ENCODE measurements at regions not wholly inside any gene's neighbourhood (a gene's known extent, or its start where the extent isn't known, plus 50 kb on each side); places are given as distances from the start of the nearest gene placed in this dataset. TPM values are rescaled to one million over a fixed set of nuclear protein-coding genes. Genes with fewer than 3 reads are reported as not detected.

DNA sequence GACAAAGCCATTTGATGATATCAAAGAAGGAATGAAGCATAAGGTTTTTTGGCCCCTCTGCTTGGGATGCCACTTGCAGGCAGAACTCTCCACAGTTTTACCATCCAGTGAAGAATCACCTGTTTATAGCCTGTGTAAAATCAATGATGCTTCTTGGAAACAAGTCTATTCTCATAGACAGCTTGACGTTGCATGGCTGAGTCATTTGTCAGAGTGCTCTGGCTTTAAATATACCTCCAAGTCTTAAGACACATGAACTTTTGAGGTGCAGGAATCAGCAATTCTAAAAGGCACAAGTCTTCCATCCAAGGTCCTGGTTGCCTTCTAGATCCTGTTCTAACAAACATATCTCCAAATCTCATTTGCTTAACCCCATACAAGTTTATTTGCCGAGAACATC is 53.6 kb upstream of the KIRREL3 start:
- H2AFZ ChIP-seq (ENCODE audit: low read depth, low read length) = no peak overlapping the region
- no peak overlapping the region for H3K4me2 ChIP-seq (ENCODE audit: low read length, poor library complexity, severe bottlenecking)
- H2AK5ac ChIP-seq (ENCODE audit: low read length, severe bottlenecking) = no peak overlapping the region
- no peak overlapping the region for H3K18ac ChIP-seq (ENCODE audit: low read depth in 1 of 2, low read length in 2 of 2)
- H3K14ac ChIP-seq (ENCODE audit: low read length in 2 of 2) = no peak overlapping the region
- no peak overlapping the region for H3K4me3 ChIP-seq (ENCODE audit: insufficient read depth in 1 of 2, low read depth in 1 of 2, low read length in 2 of 2)
- no peak overlapping the region for H3K4ac ChIP-seq (ENCODE audit: low read depth in 1 of 2, low read length in 2 of 2)
- DNase-seq = no peak
- no peaks in the 10 kb centered on the region for H3K4me1 ChIP-seq (ENCODE audit: control insufficient read depth, insufficient read depth, low read depth, low read length)
- WGBS = 76% methylated on average over 2 of the region's 2 CpGs
- peaks cover 5 to 16% of the 10 kb centered on the region in 2 experiments for H3K27me3 ChIP-seq (ENCODE audit: control insufficient read depth in 1 of 2, insufficient read depth in 1 of 2, low read length in 2 of 2)
- H2BK15ac ChIP-seq (ENCODE audit: low read depth, poor library complexity, severe bottlenecking) = no peak overlapping the region
- no peak overlapping the region for H4K91ac ChIP-seq (ENCODE audit: low read length)
- H3K23ac ChIP-seq (ENCODE audit: low read length in 2 of 2) = no peak overlapping the region
- H3K79me1 ChIP-seq (replicated peaks; ENCODE audit: low read length, poor library complexity, severe bottlenecking) = no peaks in the 10 kb centered on the region
- H2BK5ac ChIP-seq (ENCODE audit: low read depth, low read length, poor library complexity, severe bottlenecking) = no peak overlapping the region
- H3K9me3 ChIP-seq (ENCODE audit: control insufficient read depth, low read length) = no peaks in the 10 kb centered on the region
- H3K9ac ChIP-seq (ENCODE audit: low read length) = no peak overlapping the region
- H2BK120ac ChIP-seq (ENCODE audit: low read depth, low read length) = no peak overlapping the region
- no peak overlapping the region for H4K8ac ChIP-seq (ENCODE audit: low read length)
- H3K27ac ChIP-seq (ENCODE audit: low read length, poor library complexity, severe bottlenecking) = no peak overlapping the region
- no peaks in the 10 kb centered on the region for H3K36me3 ChIP-seq (ENCODE audit: control insufficient read depth in 1 of 2, insufficient read depth in 2 of 2, low read depth in 1 of 2, low read length in 2 of 2)
- H2BK12ac ChIP-seq (ENCODE audit: low read length in 2 of 2) = no peak overlapping the region

GRCh38 chr11:127052404-127052803 is 51.8 kb upstream of the KIRREL3 start:
- Histone ChIP-seq H2BK15ac (ENCODE audit: low read depth, poor library complexity, severe bottlenecking) (no peak overlapping the region), H3K79me1 (replicated peaks; ENCODE audit: low read length, poor library complexity, severe bottlenecking) (no peaks in the 10 kb centered on the region), H2BK5ac (ENCODE audit: low read depth, low read length, poor library complexity, severe bottlenecking) (no peak overlapping the region), H3K23ac (ENCODE audit: low read length in 2 of 2) (no peak overlapping the region), H2BK120ac (ENCODE audit: low read depth, low read length) (no peak overlapping the region), H4K8ac (ENCODE audit: low read length) (no peak overlapping the region), H3K27me3 (ENCODE audit: control insufficient read depth in 1 of 2, insufficient read depth in 1 of 2, low read length in 2 of 2) (peaks cover 5 to 16% of the 10 kb centered on the region in 2 experiments), H3K9ac (ENCODE audit: low read length) (no peak overlapping the region), H3K36me3 (ENCODE audit: control insufficient read depth in 1 of 2, insufficient read depth in 2 of 2, low read depth in 1 of 2, low read length in 2 of 2) (no peaks in the 10 kb centered on the region), H4K91ac (ENCODE audit: low read length) (no peak overlapping the region), H3K4me1 (ENCODE audit: control insufficient read depth, insufficient read depth, low read depth, low read length) (no peaks in the 10 kb centered on the region), H3K18ac (ENCODE audit: low read depth in 1 of 2, low read length in 2 of 2) (no peak overlapping the region), H3K4me3 (ENCODE audit: insufficient read depth in 1 of 2, low read depth in 1 of 2, low read length in 2 of 2) (no peak overlapping the region), H2BK12ac (ENCODE audit: low read length in 2 of 2) (no peak overlapping the region), H3K4ac (ENCODE audit: low read depth in 1 of 2, low read length in 2 of 2) (no peak overlapping the region), H2AK5ac (ENCODE audit: low read length, severe bottlenecking) (no peak overlapping the region), H2AFZ (ENCODE audit: low read depth, low read length) (no peak overlapping the region), H3K9me3 (ENCODE audit: control insufficient read depth, low read length) (no peaks in the 10 kb centered on the region), H3K27ac (ENCODE audit: low read length, poor library complexity, severe bottlenecking) (no peak overlapping the region), H3K14ac (ENCODE audit: low read length in 2 of 2) (no peak overlapping the region), H3K4me2 (ENCODE audit: low read length, poor library complexity, severe bottlenecking) (no peak overlapping the region)
- no peak for DNase-seq
- WGBS = no CpG with 5 or more reads among the region's 1 CpG

Small RNA genes lying in the stretch of these regions (small RNA-seq; reads per million reads assigned to genes)
- not detected for gene RN7SKP279 (ENCODE audit: low read depth)

Measured in mesenchymal stem cell (in vitro differentiated cells and primary cell).